DND-41 (cell line): ENCODE measurements at regions not wholly inside any gene's neighbourhood (a gene's known extent, or its start where the extent isn't known, plus 50 kb on each side); places are given as distances from the start of the nearest gene placed in this dataset.

Experiments
- CTCF ChIP-seq: IDR thresholded peaks from 2 replicates; pipeline ENCODE4 v1.5.1; 2012; ENCODE audit warnings: borderline replicate concordance, low read length, moderate library complexity, mild to moderate bottlenecking; ENCODE audit not compliant: poor library complexity, severe bottlenecking; ENCODE audit errors: extremely low read depth
- EZH2 ChIP-seq: IDR thresholded peaks from 3 replicates; pipeline ENCODE4 v1.6.1; 2012; ENCODE audit warnings: borderline replicate concordance, low read depth, mild to moderate bottlenecking, moderate library complexity, low read length, inconsistent platforms; ENCODE audit not compliant: severe bottlenecking

GRCh38 chr2:126212735-126213134, 443.2 kb upstream of the GYPC start:
- TF ChIP-seq CTCF (no peak), EZH2 (no peak)
